ENCODE measurements at regions not wholly inside any gene's neighbourhood (a gene's known extent, or its start where the extent isn't known, plus 50 kb on each side); places are given as distances from the start of the nearest gene placed in this dataset.

DNA sequence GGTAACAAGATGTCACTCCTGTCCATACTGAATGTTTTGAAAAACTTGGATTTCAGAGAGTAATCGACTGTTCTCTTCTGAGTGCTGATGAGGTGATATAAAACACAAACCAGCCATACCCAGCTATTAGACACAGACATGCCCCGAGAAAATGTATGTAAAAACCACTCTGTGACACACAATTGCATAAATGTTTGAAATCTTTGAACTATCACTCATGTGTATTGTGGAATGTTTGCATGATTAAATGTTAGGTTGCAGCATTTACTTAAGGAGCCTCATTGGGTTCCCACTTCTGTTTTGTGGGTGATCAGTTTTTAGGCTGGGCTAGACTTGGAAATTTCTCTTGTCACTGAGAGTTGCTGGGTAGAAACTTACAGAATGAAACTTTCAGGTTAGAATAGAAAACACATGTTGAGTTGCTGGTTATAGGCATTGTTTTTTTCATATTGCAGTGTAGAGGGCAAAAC, 270.4 kb upstream of the B3GALT2 start:
- no peak for TF ChIP-seq EZH2 (IDR thresholded peaks at IDR 0.05; ENCODE audit: borderline replicate concordance, low read depth, low read length, severe bottlenecking)
- TF ChIP-seq, protein P1, sequence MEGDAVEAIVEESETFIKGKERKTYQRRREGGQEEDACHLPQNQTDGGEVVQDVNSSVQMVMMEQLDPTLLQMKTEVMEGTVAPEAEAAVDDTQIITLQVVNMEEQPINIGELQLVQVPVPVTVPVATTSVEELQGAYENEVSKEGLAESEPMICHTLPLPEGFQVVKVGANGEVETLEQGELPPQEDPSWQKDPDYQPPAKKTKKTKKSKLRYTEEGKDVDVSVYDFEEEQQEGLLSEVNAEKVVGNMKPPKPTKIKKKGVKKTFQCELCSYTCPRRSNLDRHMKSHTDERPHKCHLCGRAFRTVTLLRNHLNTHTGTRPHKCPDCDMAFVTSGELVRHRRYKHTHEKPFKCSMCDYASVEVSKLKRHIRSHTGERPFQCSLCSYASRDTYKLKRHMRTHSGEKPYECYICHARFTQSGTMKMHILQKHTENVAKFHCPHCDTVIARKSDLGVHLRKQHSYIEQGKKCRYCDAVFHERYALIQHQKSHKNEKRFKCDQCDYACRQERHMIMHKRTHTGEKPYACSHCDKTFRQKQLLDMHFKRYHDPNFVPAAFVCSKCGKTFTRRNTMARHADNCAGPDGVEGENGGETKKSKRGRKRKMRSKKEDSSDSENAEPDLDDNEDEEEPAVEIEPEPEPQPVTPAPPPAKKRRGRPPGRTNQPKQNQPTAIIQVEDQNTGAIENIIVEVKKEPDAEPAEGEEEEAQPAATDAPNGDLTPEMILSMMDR (IDR thresholded peaks at IDR 0.05; ENCODE audit: borderline replicate concordance, extremely low read depth, low read length, poor library complexity, severe bottlenecking), result no peak
- no peak overlapping the region for H2AFZ ChIP-seq (ENCODE audit: low read depth, low read length)
- no peaks in the 10 kb centered on the region for H3K36me3 ChIP-seq (ENCODE audit: insufficient read depth, low read length)
- no peaks in the 10 kb centered on the region for H4K20me1 ChIP-seq (ENCODE audit: insufficient read depth, low read length)
- H3K79me2 ChIP-seq (ENCODE audit: insufficient read depth, low read length), result no peaks in the 10 kb centered on the region
- no peak overlapping the region for H3K4me3 ChIP-seq (ENCODE audit: low read depth in 1 of 2, low read length in 2 of 2)
- no peak overlapping the region for H3K27ac ChIP-seq (ENCODE audit: low read length)
- no peak overlapping the region for H3K9ac ChIP-seq (ENCODE audit: low read depth, low read length)
- no peak overlapping the region for H3K4me2 ChIP-seq (ENCODE audit: insufficient read depth, low read length)
- no peak for DNase-seq
- no peaks in the 10 kb centered on the region for H3K4me1 ChIP-seq (ENCODE audit: insufficient read depth, low read length)
- no peak for ATAC-seq (ENCODE audit: insufficient read depth, low read depth)
- H3K9me3 ChIP-seq (ENCODE audit: insufficient read depth, low read length, severe bottlenecking), result no peaks in the 10 kb centered on the region
- H3K27me3 ChIP-seq (ENCODE audit: insufficient read depth, low read length, poor library complexity), result no peaks in the 10 kb centered on the region

DNA sequence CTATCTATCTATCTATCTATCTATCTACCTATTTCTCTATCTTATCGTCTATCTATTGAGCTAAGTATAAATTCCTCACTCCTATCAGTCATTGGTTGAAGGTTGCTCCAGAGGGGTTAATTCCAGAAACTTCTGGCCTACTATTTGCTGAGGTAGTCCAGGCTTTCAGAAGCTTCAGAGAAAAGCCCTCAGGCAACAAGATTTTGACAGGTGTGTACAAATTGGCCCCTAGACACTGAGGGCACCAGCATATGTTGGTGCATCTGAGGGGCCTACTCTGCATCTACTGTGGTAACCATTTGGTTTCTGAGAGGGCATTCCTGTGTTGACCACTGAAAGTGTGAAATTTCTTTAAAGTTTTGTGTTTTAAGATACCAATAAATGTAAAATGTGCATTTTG, 265.2 kb upstream of the B3GALT2 start:
- no peak overlapping the region for H3K9ac ChIP-seq (ENCODE audit: low read depth, low read length)
- DNase-seq (no peak), ATAC-seq (ENCODE audit: insufficient read depth, low read depth) (no peak)
- H3K4me3 ChIP-seq (ENCODE audit: low read depth in 1 of 2, low read length in 2 of 2), result no peak overlapping the region
- H3K9me3 ChIP-seq (ENCODE audit: insufficient read depth, low read length, severe bottlenecking), result no peaks in the 10 kb centered on the region
- H4K20me1 ChIP-seq (ENCODE audit: insufficient read depth, low read length), result no peaks in the 10 kb centered on the region
- no peaks in the 10 kb centered on the region for H3K4me1 ChIP-seq (ENCODE audit: insufficient read depth, low read length)
- no peak overlapping the region for H3K4me2 ChIP-seq (ENCODE audit: insufficient read depth, low read length)
- no peak overlapping the region for H2AFZ ChIP-seq (ENCODE audit: low read depth, low read length)
- H3K79me2 ChIP-seq (ENCODE audit: insufficient read depth, low read length), result no peaks in the 10 kb centered on the region
- H3K36me3 ChIP-seq (ENCODE audit: insufficient read depth, low read length), result no peaks in the 10 kb centered on the region
- H3K27me3 ChIP-seq (ENCODE audit: insufficient read depth, low read length, poor library complexity), result no peaks in the 10 kb centered on the region
- no peak for TF ChIP-seq EZH2 (IDR thresholded peaks at IDR 0.05; ENCODE audit: borderline replicate concordance, low read depth, low read length, severe bottlenecking)
- TF ChIP-seq, protein P1 (IDR thresholded peaks at IDR 0.05; ENCODE audit: borderline replicate concordance, extremely low read depth, low read length, poor library complexity, severe bottlenecking), result no peak
- H3K27ac ChIP-seq (ENCODE audit: low read length), result no peak overlapping the region

DNA sequence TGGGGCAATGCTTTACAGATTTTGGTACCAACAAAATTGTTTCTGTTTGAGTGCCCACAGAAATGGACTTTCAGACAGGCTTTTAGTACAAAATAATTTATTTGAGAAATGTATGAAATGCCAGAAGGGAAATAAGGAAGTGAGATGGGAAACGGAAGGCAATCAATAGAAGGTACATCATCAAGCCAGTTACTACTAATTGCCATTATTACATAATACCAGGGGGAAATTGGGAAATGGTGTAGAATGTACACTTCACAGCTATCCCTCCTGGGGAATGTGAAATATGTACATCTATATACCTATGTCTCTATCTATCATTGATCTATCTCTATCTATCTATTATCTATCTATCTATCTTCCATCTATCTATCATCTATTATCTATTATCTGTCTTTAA, 264.6 kb upstream of the B3GALT2 start:
- Histone ChIP-seq H3K4me1 (ENCODE audit: insufficient read depth, low read length) (no peaks in the 10 kb centered on the region), H2AFZ (ENCODE audit: low read depth, low read length) (no peak overlapping the region), H4K20me1 (ENCODE audit: insufficient read depth, low read length) (no peaks in the 10 kb centered on the region), H3K4me2 (ENCODE audit: insufficient read depth, low read length) (no peak overlapping the region), H3K9me3 (ENCODE audit: insufficient read depth, low read length, severe bottlenecking) (no peaks in the 10 kb centered on the region), H3K79me2 (ENCODE audit: insufficient read depth, low read length) (no peaks in the 10 kb centered on the region), H3K27me3 (ENCODE audit: insufficient read depth, low read length, poor library complexity) (no peaks in the 10 kb centered on the region), H3K27ac (ENCODE audit: low read length) (no peak overlapping the region), H3K36me3 (ENCODE audit: insufficient read depth, low read length) (no peaks in the 10 kb centered on the region), H3K9ac (ENCODE audit: low read depth, low read length) (no peak overlapping the region), H3K4me3 (ENCODE audit: low read depth in 1 of 2, low read length in 2 of 2) (no peak overlapping the region)
- ATAC-seq (ENCODE audit: insufficient read depth, low read depth) (no peak), DNase-seq (no peak)
- TF ChIP-seq, protein P1 (IDR thresholded peaks at IDR 0.05; ENCODE audit: borderline replicate concordance, extremely low read depth, low read length, poor library complexity, severe bottlenecking), result no peak
- TF ChIP-seq EZH2 (IDR thresholded peaks at IDR 0.05; ENCODE audit: borderline replicate concordance, low read depth, low read length, severe bottlenecking), result no peak
